ENCODE measurements at regions not wholly inside any gene's neighbourhood (a gene's known extent, or its start where the extent isn't known, plus 50 kb on each side); places are given as distances from the start of the nearest gene placed in this dataset.

GRCh38 chr14:99100497-99101270 is 171.3 kb downstream of the BCL11B start:
- DNase-seq = no peak

- no peak for DNase-seq
These were observed 170.0 kb downstream of the BCL11B start for GRCh38 chr14:99101855-99102461.

GRCh38 chr14:99116741-99117295 is 155.2 kb downstream of the BCL11B start:
- no peak for DNase-seq

- no peak for DNase-seq
These were observed 154.3 kb downstream of the BCL11B start for GRCh38 chr14:99117671-99118045.

GRCh38 chr14:99118046-99118721 is 153.8 kb downstream of the BCL11B start:
- no peak for DNase-seq

GRCh38 chr14:99118946-99119345 is 153.1 kb downstream of the BCL11B start:
- no peak for DNase-seq
